HL-60 (cell line): ENCODE measurements at regions not wholly inside any gene's neighbourhood (a gene's known extent, or its start where the extent isn't known, plus 50 kb on each side); places are given as distances from the start of the nearest gene placed in this dataset.

Source experiments
- DNase-seq, 2 experiments: peaks; one replicate each; pipeline ENCODE4 v3.0.0-alpha.2; 2010 to 2020; ENCODE audit warnings: low read depth in 1 of 2, low spot score in 1 of 2
- H3K27ac ChIP-seq: fragments of 250-450 bp; sonication (Bioruptor Pico); replicated peaks from 2 replicates; pipeline ENCODE4 v1.5.1; 2020; ENCODE audit warnings: mild to moderate bottlenecking, moderate library complexity
- H3K27me3 ChIP-seq: fragments of 250-450 bp; sonication (Bioruptor Pico); 2 replicates; pipeline ENCODE4 v1.5.1; 2021; ENCODE audit warnings: mild to moderate bottlenecking, moderate library complexity; ENCODE audit not compliant: insufficient read depth, poor library complexity, severe bottlenecking
- H3K4me3 ChIP-seq: replicated peaks from 2 replicates; pipeline ENCODE4 v1.5.1; 2011; ENCODE audit warnings: mild to moderate bottlenecking, control low read depth, low read length; ENCODE audit not compliant: insufficient read depth
- GABPA ChIP-seq: IDR thresholded peaks from 2 replicates; pipeline ENCODE4 v1.6.1; 2012; ENCODE audit warnings: low read depth
- POLR2AphosphoS5 ChIP-seq: IDR thresholded peaks from 2 replicates; pipeline ENCODE4 v1.6.1; 2012; ENCODE audit warnings: low read depth
- SPI1 ChIP-seq: IDR thresholded peaks from 2 replicates; pipeline ENCODE4 v1.6.1; 2012; ENCODE audit warnings: low read depth, mild to moderate bottlenecking, borderline replicate concordance
- TF ChIP-seq, protein P1 (sequence below): IDR thresholded peaks from 2 replicates; pipeline ENCODE4 v1.6.1; 2012; ENCODE audit warnings: low read depth; ENCODE audit not compliant: insufficient replicate concordance
- TF ChIP-seq, protein P2 (sequence below): IDR thresholded peaks from one replicate; pipeline ENCODE4 v1.5.1; 2011; ENCODE audit warnings: low read length, control low read depth, inconsistent platforms; ENCODE audit not compliant: insufficient read depth

DNA sequence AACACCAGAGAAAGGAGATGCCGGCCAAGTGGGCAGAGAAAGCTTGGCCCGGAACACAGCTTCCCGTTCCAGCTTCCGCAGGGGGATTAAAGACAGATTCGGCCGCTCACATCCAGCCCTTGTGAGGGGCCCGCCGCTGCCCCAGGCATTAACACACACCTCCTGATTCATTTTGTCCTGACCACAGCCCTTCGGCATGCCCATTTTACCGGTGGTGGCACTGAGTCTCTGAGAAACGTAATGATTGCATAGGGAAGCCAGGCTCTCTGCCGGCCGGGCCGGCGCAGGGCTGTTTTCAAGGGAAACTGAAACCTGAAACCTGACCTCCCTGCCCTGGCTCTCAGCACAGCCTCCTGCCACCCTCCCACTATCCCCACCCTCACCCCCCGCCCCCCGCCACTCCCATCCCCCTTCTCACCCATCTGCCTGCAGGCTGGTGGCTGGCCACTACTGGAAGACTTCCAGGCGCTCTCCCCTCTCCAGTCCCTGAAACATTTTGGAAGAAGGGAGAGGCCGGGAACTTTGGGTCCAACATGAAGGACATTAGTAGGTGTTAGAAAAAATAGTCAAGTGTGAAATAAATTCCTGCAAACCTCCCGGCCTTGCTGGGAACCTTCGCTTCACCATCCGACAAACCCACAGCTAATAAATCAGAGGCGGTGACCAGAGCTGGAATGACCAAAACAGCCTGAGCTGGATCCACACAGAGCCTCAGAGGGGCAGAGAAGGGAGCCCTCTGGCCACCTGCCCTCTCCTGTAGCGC is 83.5 kb upstream of the CUX1 start:
- TF ChIP-seq GABPA, result no peak
- TF ChIP-seq POLR2AphosphoS5, result no peak
- no peak for TF ChIP-seq SPI1
- TF ChIP-seq, protein P1, sequence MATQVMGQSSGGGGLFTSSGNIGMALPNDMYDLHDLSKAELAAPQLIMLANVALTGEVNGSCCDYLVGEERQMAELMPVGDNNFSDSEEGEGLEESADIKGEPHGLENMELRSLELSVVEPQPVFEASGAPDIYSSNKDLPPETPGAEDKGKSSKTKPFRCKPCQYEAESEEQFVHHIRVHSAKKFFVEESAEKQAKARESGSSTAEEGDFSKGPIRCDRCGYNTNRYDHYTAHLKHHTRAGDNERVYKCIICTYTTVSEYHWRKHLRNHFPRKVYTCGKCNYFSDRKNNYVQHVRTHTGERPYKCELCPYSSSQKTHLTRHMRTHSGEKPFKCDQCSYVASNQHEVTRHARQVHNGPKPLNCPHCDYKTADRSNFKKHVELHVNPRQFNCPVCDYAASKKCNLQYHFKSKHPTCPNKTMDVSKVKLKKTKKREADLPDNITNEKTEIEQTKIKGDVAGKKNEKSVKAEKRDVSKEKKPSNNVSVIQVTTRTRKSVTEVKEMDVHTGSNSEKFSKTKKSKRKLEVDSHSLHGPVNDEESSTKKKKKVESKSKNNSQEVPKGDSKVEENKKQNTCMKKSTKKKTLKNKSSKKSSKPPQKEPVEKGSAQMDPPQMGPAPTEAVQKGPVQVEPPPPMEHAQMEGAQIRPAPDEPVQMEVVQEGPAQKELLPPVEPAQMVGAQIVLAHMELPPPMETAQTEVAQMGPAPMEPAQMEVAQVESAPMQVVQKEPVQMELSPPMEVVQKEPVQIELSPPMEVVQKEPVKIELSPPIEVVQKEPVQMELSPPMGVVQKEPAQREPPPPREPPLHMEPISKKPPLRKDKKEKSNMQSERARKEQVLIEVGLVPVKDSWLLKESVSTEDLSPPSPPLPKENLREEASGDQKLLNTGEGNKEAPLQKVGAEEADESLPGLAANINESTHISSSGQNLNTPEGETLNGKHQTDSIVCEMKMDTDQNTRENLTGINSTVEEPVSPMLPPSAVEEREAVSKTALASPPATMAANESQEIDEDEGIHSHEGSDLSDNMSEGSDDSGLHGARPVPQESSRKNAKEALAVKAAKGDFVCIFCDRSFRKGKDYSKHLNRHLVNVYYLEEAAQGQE, result no peak
- TF ChIP-seq, protein P2, sequence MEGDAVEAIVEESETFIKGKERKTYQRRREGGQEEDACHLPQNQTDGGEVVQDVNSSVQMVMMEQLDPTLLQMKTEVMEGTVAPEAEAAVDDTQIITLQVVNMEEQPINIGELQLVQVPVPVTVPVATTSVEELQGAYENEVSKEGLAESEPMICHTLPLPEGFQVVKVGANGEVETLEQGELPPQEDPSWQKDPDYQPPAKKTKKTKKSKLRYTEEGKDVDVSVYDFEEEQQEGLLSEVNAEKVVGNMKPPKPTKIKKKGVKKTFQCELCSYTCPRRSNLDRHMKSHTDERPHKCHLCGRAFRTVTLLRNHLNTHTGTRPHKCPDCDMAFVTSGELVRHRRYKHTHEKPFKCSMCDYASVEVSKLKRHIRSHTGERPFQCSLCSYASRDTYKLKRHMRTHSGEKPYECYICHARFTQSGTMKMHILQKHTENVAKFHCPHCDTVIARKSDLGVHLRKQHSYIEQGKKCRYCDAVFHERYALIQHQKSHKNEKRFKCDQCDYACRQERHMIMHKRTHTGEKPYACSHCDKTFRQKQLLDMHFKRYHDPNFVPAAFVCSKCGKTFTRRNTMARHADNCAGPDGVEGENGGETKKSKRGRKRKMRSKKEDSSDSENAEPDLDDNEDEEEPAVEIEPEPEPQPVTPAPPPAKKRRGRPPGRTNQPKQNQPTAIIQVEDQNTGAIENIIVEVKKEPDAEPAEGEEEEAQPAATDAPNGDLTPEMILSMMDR, result no peak
- Histone ChIP-seq H3K27ac (no peak overlapping the region), H3K27me3 (no peaks in the 10 kb centered on the region), H3K4me3 (peak overlapping the region; percentile 13; the same call in 1 of the 2 replicates)
- no peak for DNase-seq

DNA sequence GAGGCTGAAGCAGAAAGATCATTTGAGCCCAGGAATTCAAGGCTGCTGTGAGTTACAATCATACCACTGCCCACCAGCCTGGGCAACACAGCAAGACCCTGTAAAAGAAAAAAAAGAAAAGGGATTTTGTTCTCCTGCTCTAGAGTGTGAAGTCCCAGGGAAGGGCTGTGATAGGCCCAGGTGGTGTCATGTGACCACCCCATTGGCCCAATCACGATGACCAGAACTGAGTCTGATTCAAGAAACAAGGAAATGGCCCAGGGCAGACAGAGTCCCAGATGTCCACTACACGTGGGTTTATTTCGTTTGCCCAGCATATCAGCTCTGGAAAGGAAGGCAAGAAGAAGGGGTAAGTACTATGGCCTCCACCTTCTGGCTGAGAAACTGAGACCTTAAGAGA is 81.3 kb upstream of the CUX1 start:
- Histone ChIP-seq H3K4me3 (no peak overlapping the region), H3K27ac (no peak overlapping the region), H3K27me3 (no peaks in the 10 kb centered on the region)
- peak in 1 of 2 experiments; percentile 30 for DNase-seq
- TF ChIP-seq, protein P2, result no peak
- no peak for TF ChIP-seq POLR2AphosphoS5
- TF ChIP-seq SPI1, result no peak
- TF ChIP-seq, protein P1, result no peak
- no peak for TF ChIP-seq GABPA

DNA sequence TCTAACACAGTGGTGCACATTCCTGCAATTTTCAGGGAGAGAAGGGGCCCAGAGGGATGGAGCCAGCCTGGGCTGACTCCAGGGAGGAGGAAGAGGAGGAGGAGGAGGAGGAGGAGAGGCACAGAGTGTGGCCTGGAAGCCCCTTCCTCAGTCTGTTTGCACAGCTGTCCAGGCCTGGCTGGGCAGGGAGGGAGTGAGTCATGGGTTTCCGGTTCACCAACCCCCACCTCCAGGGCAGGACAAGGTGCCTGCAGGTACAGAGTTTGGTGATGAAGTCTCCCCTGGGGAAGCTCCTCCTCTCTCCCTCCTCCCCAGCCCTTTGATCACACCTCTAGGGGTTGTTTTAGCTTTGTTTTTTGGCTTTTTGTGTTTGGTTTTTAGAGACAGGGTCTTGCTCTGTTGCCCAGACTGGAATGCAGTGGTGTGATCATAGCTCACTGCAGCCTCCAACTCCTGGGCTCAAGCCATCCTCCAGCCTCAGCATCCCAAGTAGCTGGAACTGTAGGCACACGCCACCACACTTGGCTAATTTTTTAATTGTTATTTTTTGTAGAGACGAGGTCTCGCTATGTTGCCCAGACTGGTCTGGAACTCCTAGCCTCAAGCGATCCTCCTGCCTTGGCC is 77.5 kb upstream of the CUX1 start:
- H3K27ac ChIP-seq, result peak overlapping the region; percentile 90
- TF ChIP-seq GABPA (no peak), SPI1 (no peak), POLR2AphosphoS5 (no peak)
- TF ChIP-seq, protein P2, result no peak
- TF ChIP-seq, protein P1, result no peak
- DNase-seq, result no peak
- H3K4me3 ChIP-seq, result no peak overlapping the region
- no peaks in the 10 kb centered on the region for H3K27me3 ChIP-seq
